GM06990 (cell line): ENCODE measurements at regions not wholly inside any gene's neighbourhood (a gene's known extent, or its start where the extent isn't known, plus 50 kb on each side); places are given as distances from the start of the nearest gene placed in this dataset.

ENCODE experiments used
- DNase-seq: peaks from one replicate; pipeline ENCODE4 v3.0.0-alpha.2; 2011; ENCODE audit not compliant: insufficient read length; ENCODE audit errors: extremely low read depth
- H3K27me3 ChIP-seq: replicated peaks from 2 replicates; pipeline ENCODE4 v1.6.0; 2011; ENCODE audit warnings: low read length; ENCODE audit not compliant: control insufficient read depth, insufficient read depth
- H3K36me3 ChIP-seq: 2 replicates; pipeline ENCODE4 v1.5.1; 2011; ENCODE audit warnings: low read length; ENCODE audit not compliant: control insufficient read depth, insufficient read depth
- H3K4me3 ChIP-seq: replicated peaks from 2 replicates; pipeline ENCODE4 v1.5.1; 2011; ENCODE audit warnings: low read depth, mild to moderate bottlenecking, control low read depth, low read length
- TF ChIP-seq, protein P1 (sequence below): IDR thresholded peaks from 2 replicates; pipeline ENCODE4 v1.5.1; 2011; ENCODE audit warnings: low read length, control low read depth, mild to moderate bottlenecking, inconsistent platforms; ENCODE audit not compliant: insufficient read depth, poor library complexity, severe bottlenecking

DNA sequence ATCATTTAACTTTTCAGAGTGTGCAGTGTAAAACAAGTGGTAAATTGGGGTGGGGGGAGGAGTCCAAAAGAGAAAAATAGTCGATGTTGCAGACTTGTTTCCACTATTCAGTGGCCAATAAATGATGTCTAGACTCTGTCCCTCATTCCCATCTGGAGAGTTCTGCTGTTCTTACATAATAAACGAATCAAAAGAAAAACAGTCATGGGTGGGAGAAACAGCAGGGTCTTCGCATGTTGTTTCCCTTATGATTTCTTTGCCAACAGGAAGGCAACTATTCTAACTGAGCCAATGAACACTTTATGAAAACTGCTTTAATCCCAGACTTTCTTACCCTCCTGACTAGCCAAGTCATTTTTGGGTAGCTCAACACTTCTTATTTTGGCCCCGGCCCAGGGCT, 615.5 kb downstream of the FGF9 start:
- TF ChIP-seq, protein P1, sequence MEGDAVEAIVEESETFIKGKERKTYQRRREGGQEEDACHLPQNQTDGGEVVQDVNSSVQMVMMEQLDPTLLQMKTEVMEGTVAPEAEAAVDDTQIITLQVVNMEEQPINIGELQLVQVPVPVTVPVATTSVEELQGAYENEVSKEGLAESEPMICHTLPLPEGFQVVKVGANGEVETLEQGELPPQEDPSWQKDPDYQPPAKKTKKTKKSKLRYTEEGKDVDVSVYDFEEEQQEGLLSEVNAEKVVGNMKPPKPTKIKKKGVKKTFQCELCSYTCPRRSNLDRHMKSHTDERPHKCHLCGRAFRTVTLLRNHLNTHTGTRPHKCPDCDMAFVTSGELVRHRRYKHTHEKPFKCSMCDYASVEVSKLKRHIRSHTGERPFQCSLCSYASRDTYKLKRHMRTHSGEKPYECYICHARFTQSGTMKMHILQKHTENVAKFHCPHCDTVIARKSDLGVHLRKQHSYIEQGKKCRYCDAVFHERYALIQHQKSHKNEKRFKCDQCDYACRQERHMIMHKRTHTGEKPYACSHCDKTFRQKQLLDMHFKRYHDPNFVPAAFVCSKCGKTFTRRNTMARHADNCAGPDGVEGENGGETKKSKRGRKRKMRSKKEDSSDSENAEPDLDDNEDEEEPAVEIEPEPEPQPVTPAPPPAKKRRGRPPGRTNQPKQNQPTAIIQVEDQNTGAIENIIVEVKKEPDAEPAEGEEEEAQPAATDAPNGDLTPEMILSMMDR, result no peak
- no peak for DNase-seq

DNA sequence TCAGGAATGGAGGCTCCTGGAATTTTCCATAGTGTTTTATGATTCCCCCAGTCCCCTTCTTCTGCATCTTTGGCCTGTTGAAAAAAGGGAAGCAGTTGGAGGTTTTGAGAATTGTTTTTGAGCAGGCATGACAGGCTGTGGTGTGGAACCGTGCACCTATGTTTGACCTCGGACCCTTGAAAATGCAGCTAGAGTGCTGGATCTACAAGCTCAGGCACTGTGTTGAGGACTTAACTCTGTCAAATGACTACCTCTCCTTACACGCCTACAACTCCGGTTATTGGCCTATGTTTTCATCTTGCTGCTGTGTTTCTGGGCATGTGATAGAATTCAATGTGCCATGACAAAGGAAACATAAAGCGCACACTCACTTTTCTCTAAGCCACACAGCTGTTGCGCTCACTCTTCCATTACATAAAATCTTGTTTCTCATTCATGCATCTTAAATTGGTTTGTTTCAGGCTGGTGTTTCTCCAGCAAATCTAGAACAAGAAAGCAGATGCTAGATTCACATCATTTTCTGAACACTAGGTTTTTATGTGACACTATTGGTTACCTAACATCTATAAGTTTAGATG, 616.6 kb downstream of the FGF9 start:
- no peak for DNase-seq

More for the DNA sequence above, 615.5 kb downstream of the FGF9 start:
- H3K27me3 ChIP-seq, result no peaks in the 10 kb centered on the region
- H3K36me3 ChIP-seq, result no peaks in the 10 kb centered on the region
- no peak overlapping the region for H3K4me3 ChIP-seq

DNA sequence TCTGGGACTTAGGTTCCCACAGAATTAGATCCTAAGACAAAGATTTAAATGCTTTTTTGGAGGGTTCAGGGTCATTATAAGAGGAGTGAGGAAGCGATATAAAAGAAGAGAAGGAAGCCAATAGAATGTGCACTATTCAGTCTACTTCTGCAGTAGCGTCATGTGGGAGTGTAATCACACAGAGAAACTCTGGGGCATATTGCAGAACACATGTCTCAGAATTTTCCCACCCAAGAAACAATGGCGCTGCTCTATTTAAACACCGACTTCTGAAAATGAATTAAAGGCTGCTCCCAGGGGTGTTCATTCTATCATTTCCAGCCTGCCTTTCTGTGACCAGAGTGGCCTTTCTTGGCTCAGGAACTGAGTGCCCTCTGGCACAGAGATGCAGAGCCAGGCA, 617.6 kb downstream of the FGF9 start:
- Histone ChIP-seq H3K36me3 (no peaks in the 10 kb centered on the region), H3K27me3 (no peaks in the 10 kb centered on the region), H3K4me3 (no peak overlapping the region)
- DNase-seq, result no peak
- TF ChIP-seq, protein P1, result no peak

More for the DNA sequence above, 616.6 kb downstream of the FGF9 start:
- TF ChIP-seq, protein P1, result no peak
- Histone ChIP-seq H3K27me3 (no peaks in the 10 kb centered on the region), H3K4me3 (no peak overlapping the region), H3K36me3 (no peaks in the 10 kb centered on the region)

DNA sequence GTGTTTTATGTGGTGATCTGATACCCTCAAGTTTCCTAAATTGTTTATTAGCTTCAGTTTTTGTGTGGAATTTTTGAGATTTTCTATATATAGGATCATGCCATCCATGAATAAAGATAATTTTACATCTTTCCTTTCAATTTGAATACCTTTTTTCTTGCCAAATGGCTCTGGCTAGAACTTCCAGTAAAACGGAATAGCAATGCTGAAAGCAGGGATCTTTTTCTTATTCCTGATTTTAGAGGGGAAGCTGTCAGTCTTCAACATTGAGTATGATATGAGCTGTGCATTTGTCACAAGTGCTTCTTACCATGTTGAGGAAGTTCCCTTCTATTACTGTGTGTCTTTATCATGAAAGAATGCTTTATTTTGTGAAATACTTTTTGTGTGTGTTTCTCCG, 618.8 kb downstream of the FGF9 start:
- H3K4me3 ChIP-seq, result no peak overlapping the region
- H3K36me3 ChIP-seq, result no peaks in the 10 kb centered on the region
- H3K27me3 ChIP-seq, result no peaks in the 10 kb centered on the region
- TF ChIP-seq, protein P1, result no peak
- no peak for DNase-seq

DNA sequence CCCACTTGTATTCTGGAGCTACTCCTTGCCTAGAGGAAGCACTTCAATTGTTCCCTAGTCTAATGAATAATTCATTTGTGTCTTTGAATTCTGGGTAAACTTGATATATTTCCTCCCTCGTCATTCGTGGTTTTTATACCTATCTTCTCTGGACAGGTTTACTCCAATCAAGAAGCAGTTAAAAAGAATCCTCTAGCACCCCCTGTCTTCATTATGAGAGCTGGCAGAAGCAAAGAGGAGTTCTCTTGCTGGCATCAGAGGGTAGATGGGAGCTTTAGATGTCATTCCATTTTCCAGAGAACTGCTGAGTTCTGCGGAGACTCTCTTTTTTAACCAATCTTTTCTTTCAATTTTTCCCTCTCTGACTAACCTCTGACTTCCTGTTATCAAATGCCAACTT, 627.7 kb downstream of the FGF9 start:
- DNase-seq, result no peak
- Histone ChIP-seq H3K27me3 (no peaks in the 10 kb centered on the region), H3K36me3 (no peaks in the 10 kb centered on the region), H3K4me3 (no peak overlapping the region)
- TF ChIP-seq, protein P1, result no peak
